Stimulated activated naive B cell treated with anti-CD40 and anti-IgM and Interleukin-4, amounts not matched to agents 10 μg/mL and 1 μg/mL and 100 μg/mL, for 72 hours (primary cell): ENCODE measurements at regions not wholly inside any gene's neighbourhood (a gene's known extent, or its start where the extent isn't known, plus 50 kb on each side); places are given as distances from the start of the nearest gene placed in this dataset.
"Not testable (repeated sequence)": the region's sequence is repeated elsewhere in the genome, so short reads cannot be mapped to it uniquely, and the experiment has no call there.

Source experiments
- ATAC-seq, 2 donors: fragments of 150-1000 bp; cut with Tn5 transposase; replicated peaks; 2 replicates each; pipeline ENCODE4 v1.10.0; 2021; ENCODE audit warnings: moderate library complexity in 1 of 2
- DNase-seq: peaks from one replicate; pipeline ENCODE4 v3.0.0; 2021
- H3K27ac Mint-ChIP-seq: one replicate; pipeline ENCODE4 v1.8.0; 2022; ENCODE audit warnings: mild to moderate bottlenecking, mixed read lengths
- H3K27me3 Mint-ChIP-seq, 2 donors: one replicate each; pipeline ENCODE4 v1.8.0; 2022; ENCODE audit warnings: mixed read lengths in 2 of 2
- H3K36me3 Mint-ChIP-seq, 2 donors: one replicate each; pipeline ENCODE4 v1.8.0; 2022; ENCODE audit warnings: mixed read lengths in 2 of 2, mild to moderate bottlenecking in 1 of 2
- H3K4me1 Mint-ChIP-seq, 2 donors: one replicate each; pipeline ENCODE4 v1.8.0; 2022; ENCODE audit warnings: mixed read lengths in 2 of 2, mild to moderate bottlenecking in 1 of 2
- H3K4me3 Mint-ChIP-seq, 2 donors: one replicate each; pipeline ENCODE4 v1.8.0; 2022; ENCODE audit warnings: mild to moderate bottlenecking in 2 of 2, mixed read lengths in 2 of 2, moderate library complexity in 1 of 2
- H3K9me3 Mint-ChIP-seq, 2 donors: one replicate each; pipeline ENCODE4 v1.8.0; 2022; ENCODE audit warnings: mixed read lengths in 2 of 2, mild to moderate bottlenecking in 1 of 2

GRCh38 chr5:92041206-92041605, 658.1 kb upstream of the ARRDC3 start:
- H3K36me3 Mint-ChIP-seq = no peaks in the 10 kb centered on the region
- H3K9me3 Mint-ChIP-seq = no peaks in the 10 kb centered on the region
- no peak overlapping the region for H3K27ac Mint-ChIP-seq
- ATAC-seq = no peak
- no peaks in the 10 kb centered on the region for H3K4me1 Mint-ChIP-seq
- H3K4me3 Mint-ChIP-seq = no peak overlapping the region
- no peak for DNase-seq
- no peaks in the 10 kb centered on the region for H3K27me3 Mint-ChIP-seq

GRCh38 chr5:92029792-92030191, 646.7 kb upstream of the ARRDC3 start:
- H3K9me3 Mint-ChIP-seq, H3K27ac Mint-ChIP-seq, H3K4me3 Mint-ChIP-seq, ATAC-seq, H3K36me3 Mint-ChIP-seq, H3K27me3 Mint-ChIP-seq, DNase-seq, H3K4me1 Mint-ChIP-seq: not testable (repeated sequence)

GRCh38 chr5:92023555-92023954, 640.4 kb upstream of the ARRDC3 start:
- Mint-ChIP-seq H3K36me3 (no peaks in the 10 kb centered on the region), H3K27ac (no peak overlapping the region), H3K4me3 (no peak overlapping the region), H3K4me1 (no peaks in the 10 kb centered on the region), H3K27me3 (no peaks in the 10 kb centered on the region), H3K9me3 (no peaks in the 10 kb centered on the region)
- ATAC-seq (no peak), DNase-seq (no peak)

DNA sequence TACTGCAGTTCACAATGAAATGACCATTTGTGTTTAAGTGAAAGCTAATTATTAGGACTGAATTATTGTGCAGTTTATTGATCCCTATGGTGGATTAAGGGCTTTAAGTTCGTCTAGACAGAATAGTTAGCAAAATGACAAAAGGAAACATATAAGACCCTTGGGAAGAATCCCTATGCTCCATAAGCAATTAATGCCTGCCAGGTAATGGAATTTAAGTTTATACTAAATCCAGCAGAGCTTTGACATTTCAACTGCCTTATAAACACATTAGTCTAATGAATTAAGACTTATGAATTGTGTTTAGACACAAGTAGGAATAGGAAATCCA, 640.0 kb upstream of the ARRDC3 start:
- H3K27me3 Mint-ChIP-seq = no peaks in the 10 kb centered on the region
- ATAC-seq = no peak
- no peak for DNase-seq
- H3K9me3 Mint-ChIP-seq = no peaks in the 10 kb centered on the region
- no peaks in the 10 kb centered on the region for H3K36me3 Mint-ChIP-seq
- no peak overlapping the region for H3K4me3 Mint-ChIP-seq
- no peak overlapping the region for H3K27ac Mint-ChIP-seq
- H3K4me1 Mint-ChIP-seq = no peaks in the 10 kb centered on the region

- DNase-seq (no peak), ATAC-seq (no peak)
- no peak overlapping the region for H3K4me3 Mint-ChIP-seq
- H3K9me3 Mint-ChIP-seq = no peaks in the 10 kb centered on the region
- no peaks in the 10 kb centered on the region for H3K27me3 Mint-ChIP-seq
- H3K27ac Mint-ChIP-seq = no peak overlapping the region
- H3K36me3 Mint-ChIP-seq = no peaks in the 10 kb centered on the region
- H3K4me1 Mint-ChIP-seq = no peaks in the 10 kb centered on the region
Observed at GRCh38 chr5:92022415-92023140, 639.5 kb upstream of the ARRDC3 start.

GRCh38 chr5:92019376-92019990, 636.4 kb upstream of the ARRDC3 start:
- Mint-ChIP-seq H3K27ac (no peak overlapping the region), H3K4me3 (no peak overlapping the region), H3K36me3 (no peaks in the 10 kb centered on the region), H3K9me3 (no peaks in the 10 kb centered on the region), H3K4me1 (no peaks in the 10 kb centered on the region), H3K27me3 (no peaks in the 10 kb centered on the region)
- ATAC-seq (no peak), DNase-seq (no peak)

DNA sequence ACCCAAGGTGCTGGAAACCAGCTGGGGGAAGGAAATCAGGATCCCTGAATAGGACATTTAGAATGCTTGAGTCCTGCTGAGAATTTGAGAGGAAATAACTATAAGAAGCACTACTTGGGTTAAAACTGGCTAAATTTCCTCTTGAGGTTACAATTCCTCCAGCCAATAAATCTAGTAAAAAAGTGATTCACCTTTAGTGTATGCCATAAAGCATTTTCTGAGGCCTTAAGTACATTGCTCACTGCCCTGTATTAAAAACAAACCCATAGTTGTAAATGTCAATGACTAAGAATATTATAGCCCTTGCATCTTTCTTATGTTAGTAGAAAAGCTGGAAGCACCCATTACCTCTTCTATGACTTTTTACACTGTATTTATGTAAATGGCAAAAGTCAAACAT, 634.7 kb upstream of the ARRDC3 start:
- no peaks in the 10 kb centered on the region for H3K9me3 Mint-ChIP-seq
- H3K4me1 Mint-ChIP-seq = no peaks in the 10 kb centered on the region
- H3K27ac Mint-ChIP-seq = no peak overlapping the region
- H3K4me3 Mint-ChIP-seq = no peak overlapping the region
- H3K36me3 Mint-ChIP-seq = no peaks in the 10 kb centered on the region
- no peaks in the 10 kb centered on the region for H3K27me3 Mint-ChIP-seq
- ATAC-seq = no peak
- no peak for DNase-seq

DNA sequence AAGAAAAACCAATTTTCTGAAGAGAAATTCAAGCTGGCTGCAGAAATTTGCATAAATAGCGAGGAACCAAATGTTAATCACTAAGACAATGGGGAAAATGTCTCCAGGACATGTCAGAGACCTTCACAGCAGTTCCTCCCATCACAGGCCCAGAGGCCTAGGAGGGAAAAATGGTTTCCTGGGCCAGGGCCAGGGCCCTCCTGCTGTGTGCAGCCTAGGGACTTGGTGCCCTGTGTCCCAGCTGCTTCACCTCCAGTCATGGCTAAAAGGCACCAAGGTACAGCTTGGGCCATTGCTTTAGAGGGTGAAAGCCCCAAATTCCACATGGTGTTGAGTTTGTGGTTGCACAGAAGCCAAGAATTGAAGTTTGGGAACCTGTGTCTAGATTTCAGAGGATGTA, 628.7 kb upstream of the ARRDC3 start:
- H3K9me3 Mint-ChIP-seq, H3K27me3 Mint-ChIP-seq, ATAC-seq, H3K4me1 Mint-ChIP-seq, H3K4me3 Mint-ChIP-seq, H3K36me3 Mint-ChIP-seq, DNase-seq, H3K27ac Mint-ChIP-seq: not testable (repeated sequence)

GRCh38 chr5:92003806-92004205, 620.7 kb upstream of the ARRDC3 start:
- H3K27me3 Mint-ChIP-seq = no peaks in the 10 kb centered on the region
- peaks cover 0 to 2% of the 10 kb centered on the region in 2 donors for H3K9me3 Mint-ChIP-seq
- no peak overlapping the region for H3K27ac Mint-ChIP-seq
- no peak for ATAC-seq
- no peak for DNase-seq
- no peaks in the 10 kb centered on the region for H3K4me1 Mint-ChIP-seq
- no peak overlapping the region for H3K4me3 Mint-ChIP-seq
- no peaks in the 10 kb centered on the region for H3K36me3 Mint-ChIP-seq

GRCh38 chr5:92002721-92003274, 619.7 kb upstream of the ARRDC3 start:
- no peak for ATAC-seq
- H3K27ac Mint-ChIP-seq = no peak overlapping the region
- H3K4me1 Mint-ChIP-seq = no peaks in the 10 kb centered on the region
- no peaks in the 10 kb centered on the region for H3K27me3 Mint-ChIP-seq
- no peaks in the 10 kb centered on the region for H3K36me3 Mint-ChIP-seq
- peaks cover 0 to 2% of the 10 kb centered on the region in 2 donors for H3K9me3 Mint-ChIP-seq
- DNase-seq = no peak
- H3K4me3 Mint-ChIP-seq = no peak overlapping the region

DNA sequence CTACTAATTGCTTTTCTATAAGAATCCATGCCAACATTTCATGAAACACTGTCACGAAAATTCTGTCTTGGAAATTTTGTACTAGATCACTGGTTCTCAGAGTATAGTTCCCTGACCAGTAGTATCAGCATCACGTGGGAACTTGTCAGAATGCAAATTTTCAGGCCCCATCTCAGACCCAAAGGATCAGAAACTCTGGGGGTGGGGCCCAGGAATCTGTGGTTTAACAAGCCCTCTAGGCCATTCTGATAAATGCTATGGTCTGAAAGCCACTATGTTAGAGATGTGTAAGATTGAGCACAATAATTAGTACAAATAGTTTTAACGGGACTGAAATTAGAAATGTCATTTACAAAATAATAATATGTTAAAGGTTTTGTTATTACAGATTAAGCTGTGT, 615.7 kb upstream of the ARRDC3 start:
- Mint-ChIP-seq H3K27me3 (no peaks in the 10 kb centered on the region), H3K27ac (no peak overlapping the region), H3K4me3 (no peak overlapping the region), H3K9me3 (peaks cover 0 to 2% of the 10 kb centered on the region in 2 donors), H3K4me1 (no peaks in the 10 kb centered on the region), H3K36me3 (no peaks in the 10 kb centered on the region)
- DNase-seq (no peak), ATAC-seq (no peak)

GRCh38 chr5:91983869-91984268, 600.8 kb upstream of the ARRDC3 start:
- Mint-ChIP-seq H3K27me3 (no peaks in the 10 kb centered on the region), H3K4me1 (no peaks in the 10 kb centered on the region), H3K27ac (no peak overlapping the region), H3K9me3 (no peaks in the 10 kb centered on the region), H3K4me3 (no peak overlapping the region), H3K36me3 (no peaks in the 10 kb centered on the region)
- DNase-seq (no peak), ATAC-seq (no peak)

- Mint-ChIP-seq H3K4me1 (no peaks in the 10 kb centered on the region), H3K27me3 (no peaks in the 10 kb centered on the region), H3K9me3 (no peaks in the 10 kb centered on the region), H3K27ac (no peak overlapping the region), H3K4me3 (no peak overlapping the region), H3K36me3 (no peaks in the 10 kb centered on the region)
- ATAC-seq (no peak), DNase-seq (no peak)
Observed at GRCh38 chr5:91978221-91978882, 595.2 kb upstream of the ARRDC3 start.

DNA sequence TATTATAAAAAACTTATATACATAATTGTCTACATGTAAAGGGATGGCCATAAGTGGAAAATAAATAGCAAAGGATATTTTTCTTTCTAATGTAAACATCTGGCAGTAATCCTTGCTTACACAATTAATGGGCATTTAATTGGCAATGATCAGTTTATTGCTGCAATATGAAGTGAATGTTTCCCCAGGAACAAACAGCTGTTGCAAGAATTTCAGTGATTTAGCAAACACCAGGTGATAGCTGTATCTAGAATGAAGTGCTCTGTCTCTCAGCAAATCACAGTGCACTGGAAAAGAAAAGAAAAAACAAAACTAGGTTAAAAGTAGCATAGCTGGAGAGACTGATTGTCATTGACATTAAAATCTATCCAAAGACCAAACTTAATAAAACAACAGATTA, 594.5 kb upstream of the ARRDC3 start:
- no peak for DNase-seq
- Mint-ChIP-seq H3K4me3 (no peak overlapping the region), H3K9me3 (no peaks in the 10 kb centered on the region), H3K27me3 (no peaks in the 10 kb centered on the region), H3K36me3 (no peaks in the 10 kb centered on the region), H3K27ac (no peak overlapping the region), H3K4me1 (no peaks in the 10 kb centered on the region)
- ATAC-seq = no peak

DNA sequence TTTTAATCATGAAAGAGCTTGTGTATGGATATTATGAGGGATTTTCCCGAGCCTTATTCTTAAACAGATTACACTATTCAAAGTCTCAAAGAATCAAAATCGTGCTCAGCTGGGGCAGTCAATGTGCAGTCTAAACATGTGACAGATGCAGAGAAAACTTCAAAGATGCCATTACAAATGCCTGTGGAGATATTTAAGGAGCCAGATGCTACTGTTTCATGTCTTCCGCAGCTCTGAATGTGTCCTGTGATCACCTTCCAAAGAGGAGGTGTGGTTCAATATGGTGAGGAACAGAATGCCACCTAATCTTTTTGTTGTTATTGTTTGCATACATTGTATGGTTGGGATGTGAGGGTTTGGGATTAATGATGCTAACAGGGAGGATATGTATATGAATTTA, 593.3 kb upstream of the ARRDC3 start:
- ATAC-seq (no peak), DNase-seq (no peak)
- Mint-ChIP-seq H3K36me3 (no peaks in the 10 kb centered on the region), H3K9me3 (no peaks in the 10 kb centered on the region), H3K4me1 (no peaks in the 10 kb centered on the region), H3K27me3 (no peaks in the 10 kb centered on the region), H3K4me3 (no peak overlapping the region), H3K27ac (no peak overlapping the region)
